Neural cell (in vitro differentiated cells): ENCODE measurements at regions not wholly inside any gene's neighbourhood (a gene's known extent, or its start where the extent isn't known, plus 50 kb on each side); places are given as distances from the start of the nearest gene placed in this dataset.
A peak's percentile ranks its signal among the peaks of the same experiment; 100 is the strongest.

Experiments
- H2AFZ ChIP-seq: fragments of 200-600, 300-800 bp; sonication (generic), shearing (Covaris generic); 2 replicates; pipeline ENCODE4 v1.6.0; 2014; ENCODE audit warnings: low read depth, mild to moderate bottlenecking, antibody characterized with exemption, low read length, moderate library complexity
- H3F3A ChIP-seq: fragments of 200-600 bp; shearing (Covaris generic); 2 replicates; pipeline ENCODE4 v1.6.1; 2016; ENCODE audit warnings: mild to moderate bottlenecking, moderate library complexity, mixed read lengths, antibody characterized with exemption, low read length; ENCODE audit not compliant: insufficient read depth, poor library complexity, severe bottlenecking
- H3K27ac ChIP-seq: fragments of 200-600, 300-800 bp; sonication (generic), shearing (Covaris generic); 2 replicates; pipeline ENCODE4 v1.5.1; 2014; ENCODE audit warnings: mild to moderate bottlenecking, low read length, moderate library complexity
- H3K27me3 ChIP-seq: fragments of 300-800, 200-600 bp; sonication (generic), shearing (Covaris generic); 2 replicates; pipeline ENCODE4 v1.6.0; 2014; ENCODE audit warnings: mild to moderate bottlenecking, low read depth, low read length, moderate library complexity; ENCODE audit not compliant: insufficient read depth
- H3K36me3 ChIP-seq: fragments of 300-800, 200-600 bp; sonication (generic), shearing (Covaris generic); 2 replicates; pipeline ENCODE4 v1.5.1; 2014; ENCODE audit warnings: mild to moderate bottlenecking, antibody characterized with exemption, low read length, moderate library complexity; ENCODE audit not compliant: insufficient read depth
- H3K4me2 ChIP-seq: fragments of 300-800, 200-600 bp; sonication (generic), shearing (Covaris generic); 2 replicates; pipeline ENCODE4 v1.6.0; 2014; ENCODE audit warnings: mild to moderate bottlenecking, low read length
- H3K4me3 ChIP-seq: fragments of 300-800, 200-600 bp; sonication (generic), shearing (Covaris generic); 2 replicates; pipeline ENCODE4 v1.5.1; 2014; ENCODE audit warnings: mild to moderate bottlenecking, low read length, moderate library complexity
- H3K79me2 ChIP-seq: fragments of 200-600 bp; shearing (Covaris generic); replicated peaks from 2 replicates; pipeline ENCODE4 v1.6.0; 2014; ENCODE audit warnings: mild to moderate bottlenecking, low read length, moderate library complexity; ENCODE audit not compliant: insufficient read depth
- H3K9ac ChIP-seq: fragments of 300-800, 200-600 bp; sonication (generic), shearing (Covaris generic); 2 replicates; pipeline ENCODE4 v1.6.1; 2016; ENCODE audit warnings: mild to moderate bottlenecking, low read length, mixed read lengths
- H3K9me2 ChIP-seq: fragments of 200-600 bp; shearing (Covaris generic); 2 replicates; pipeline ENCODE4 v1.6.1; 2016; ENCODE audit warnings: mild to moderate bottlenecking, low read length, mixed read lengths; ENCODE audit not compliant: insufficient read depth
- H3K9me3 ChIP-seq: fragments of 200-600, 300-800 bp; sonication (generic), shearing (Covaris generic); 2 replicates; pipeline ENCODE4 v1.6.1; 2016; ENCODE audit warnings: mild to moderate bottlenecking, mixed run types, low read length, moderate library complexity, mixed read lengths
- H4K20me1 ChIP-seq: fragments of 200-600 bp; shearing (Covaris generic); 2 replicates; pipeline ENCODE4 v1.6.1; 2016; ENCODE audit warnings: mild to moderate bottlenecking, mixed run types; ENCODE audit not compliant: insufficient read depth
- EP300 ChIP-seq: fragments of 450-650 bp; conservative IDR thresholded peaks from 2 replicates; pipeline ENCODE4 v1.6.1; 2014; ENCODE audit warnings: antibody characterized with exemption, mild to moderate bottlenecking, moderate library complexity; ENCODE audit not compliant: poor library complexity, severe bottlenecking
- EZH2 ChIP-seq: fragments of 200-600, 300-800 bp; shearing (Covaris generic), sonication (generic); IDR thresholded peaks from 2 replicates; pipeline ENCODE4 v1.6.1; 2014; ENCODE audit warnings: antibody characterized with exemption, low read length, borderline replicate concordance, mild to moderate bottlenecking; ENCODE audit not compliant: insufficient read depth, poor library complexity, severe bottlenecking
- MXI1 ChIP-seq: fragments of 450-650 bp; conservative IDR thresholded peaks from 2 replicates; pipeline ENCODE4 v1.6.1; 2014; ENCODE audit warnings: antibody characterized with exemption, mild to moderate bottlenecking; ENCODE audit not compliant: poor library complexity, severe bottlenecking
- POLR2AphosphoS5 ChIP-seq: IDR thresholded peaks from 2 replicates; pipeline ENCODE4 v1.6.1; 2012
- RAD21 ChIP-seq: fragments of 450-650 bp; conservative IDR thresholded peaks from 2 replicates; pipeline ENCODE4 v1.6.1; 2014; ENCODE audit warnings: antibody characterized with exemption, mild to moderate bottlenecking, moderate library complexity
- SMC3 ChIP-seq: fragments of 450-650 bp; conservative IDR thresholded peaks from 2 replicates; pipeline ENCODE4 v1.6.1; 2014; ENCODE audit warnings: antibody characterized with exemption, mild to moderate bottlenecking, moderate library complexity; ENCODE audit not compliant: poor library complexity
- TAF1 ChIP-seq: IDR thresholded peaks from 2 replicates; pipeline ENCODE4 v1.6.1; 2012; ENCODE audit warnings: low read depth
- TF ChIP-seq, protein P1 (sequence below): IDR thresholded peaks from 2 replicates; pipeline ENCODE4 v1.6.1; 2012; ENCODE audit warnings: borderline replicate concordance
- TF ChIP-seq, protein P2 (sequence below): fragments of 450-650 bp; IDR thresholded peaks from 2 replicates; pipeline ENCODE4 v1.5.1; 2014; ENCODE audit warnings: antibody characterized with exemption, mild to moderate bottlenecking, moderate library complexity; ENCODE audit not compliant: poor library complexity, severe bottlenecking

DNA sequence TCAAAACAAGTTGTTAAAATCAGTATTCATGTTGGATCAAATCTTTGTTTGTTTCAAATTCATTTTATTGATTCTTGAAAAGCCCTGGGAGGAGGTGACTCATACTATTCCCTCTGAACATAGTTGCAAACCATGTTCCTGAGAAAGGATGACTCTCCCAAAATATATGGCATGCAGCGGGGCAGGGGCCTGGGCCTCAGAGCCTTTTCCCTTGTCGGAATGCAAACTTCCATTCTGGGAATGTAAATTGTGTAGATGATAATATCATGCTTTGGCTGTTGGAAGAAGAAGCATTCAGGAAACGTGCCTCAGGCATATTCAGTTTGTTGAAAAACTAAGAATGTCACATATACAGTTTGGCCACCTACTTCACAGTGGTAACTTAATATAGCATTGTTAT is 242.0 kb downstream of the AUH start:
- H3K9me2 ChIP-seq, result no peaks in the 10 kb centered on the region

DNA sequence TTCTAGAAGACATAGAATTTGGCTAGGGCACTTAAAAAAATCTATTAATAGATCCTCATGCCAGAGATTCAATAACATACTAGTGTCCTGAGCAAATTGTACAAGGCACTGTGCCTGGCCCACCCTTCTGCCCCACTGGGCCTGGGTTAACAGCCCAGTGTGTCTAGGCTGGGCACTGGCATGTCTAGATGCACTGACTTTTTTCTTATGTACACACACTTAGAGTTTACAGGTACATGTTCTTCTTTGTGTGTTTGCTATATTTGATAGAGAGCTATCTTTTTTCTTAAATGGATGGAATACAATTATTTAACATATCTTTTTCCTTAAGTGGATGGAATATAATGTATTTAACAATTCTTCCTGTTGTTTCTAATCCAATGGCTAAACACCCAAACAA is 241.5 kb downstream of the AUH start:
- Histone ChIP-seq H4K20me1 (no peaks in the 10 kb centered on the region), H3F3A (no peaks in the 10 kb centered on the region), H3K36me3 (no peaks in the 10 kb centered on the region), H3K4me3 (peak overlapping the region; percentile 30), H2AFZ (no peak overlapping the region), H3K27me3 (no peaks in the 10 kb centered on the region), H3K4me2 (no peak overlapping the region), H3K9ac (no peak overlapping the region), H3K27ac (peak overlapping the region; percentile 50), H3K9me2 (no peaks in the 10 kb centered on the region), H3K79me2 (no peaks in the 10 kb centered on the region), H3K9me3 (no peaks in the 10 kb centered on the region)
- TF ChIP-seq SMC3, result no peak

More for the DNA sequence above, 242.0 kb downstream of the AUH start:
- no peak for TF ChIP-seq EP300
- no peak for TF ChIP-seq TAF1
- TF ChIP-seq, protein P1, sequence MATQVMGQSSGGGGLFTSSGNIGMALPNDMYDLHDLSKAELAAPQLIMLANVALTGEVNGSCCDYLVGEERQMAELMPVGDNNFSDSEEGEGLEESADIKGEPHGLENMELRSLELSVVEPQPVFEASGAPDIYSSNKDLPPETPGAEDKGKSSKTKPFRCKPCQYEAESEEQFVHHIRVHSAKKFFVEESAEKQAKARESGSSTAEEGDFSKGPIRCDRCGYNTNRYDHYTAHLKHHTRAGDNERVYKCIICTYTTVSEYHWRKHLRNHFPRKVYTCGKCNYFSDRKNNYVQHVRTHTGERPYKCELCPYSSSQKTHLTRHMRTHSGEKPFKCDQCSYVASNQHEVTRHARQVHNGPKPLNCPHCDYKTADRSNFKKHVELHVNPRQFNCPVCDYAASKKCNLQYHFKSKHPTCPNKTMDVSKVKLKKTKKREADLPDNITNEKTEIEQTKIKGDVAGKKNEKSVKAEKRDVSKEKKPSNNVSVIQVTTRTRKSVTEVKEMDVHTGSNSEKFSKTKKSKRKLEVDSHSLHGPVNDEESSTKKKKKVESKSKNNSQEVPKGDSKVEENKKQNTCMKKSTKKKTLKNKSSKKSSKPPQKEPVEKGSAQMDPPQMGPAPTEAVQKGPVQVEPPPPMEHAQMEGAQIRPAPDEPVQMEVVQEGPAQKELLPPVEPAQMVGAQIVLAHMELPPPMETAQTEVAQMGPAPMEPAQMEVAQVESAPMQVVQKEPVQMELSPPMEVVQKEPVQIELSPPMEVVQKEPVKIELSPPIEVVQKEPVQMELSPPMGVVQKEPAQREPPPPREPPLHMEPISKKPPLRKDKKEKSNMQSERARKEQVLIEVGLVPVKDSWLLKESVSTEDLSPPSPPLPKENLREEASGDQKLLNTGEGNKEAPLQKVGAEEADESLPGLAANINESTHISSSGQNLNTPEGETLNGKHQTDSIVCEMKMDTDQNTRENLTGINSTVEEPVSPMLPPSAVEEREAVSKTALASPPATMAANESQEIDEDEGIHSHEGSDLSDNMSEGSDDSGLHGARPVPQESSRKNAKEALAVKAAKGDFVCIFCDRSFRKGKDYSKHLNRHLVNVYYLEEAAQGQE, result no peak
- no peak for TF ChIP-seq EZH2
- no peak for TF ChIP-seq POLR2AphosphoS5
- TF ChIP-seq SMC3, result no peak
- TF ChIP-seq MXI1, result no peak
- no peak for TF ChIP-seq RAD21
- TF ChIP-seq, protein P2, sequence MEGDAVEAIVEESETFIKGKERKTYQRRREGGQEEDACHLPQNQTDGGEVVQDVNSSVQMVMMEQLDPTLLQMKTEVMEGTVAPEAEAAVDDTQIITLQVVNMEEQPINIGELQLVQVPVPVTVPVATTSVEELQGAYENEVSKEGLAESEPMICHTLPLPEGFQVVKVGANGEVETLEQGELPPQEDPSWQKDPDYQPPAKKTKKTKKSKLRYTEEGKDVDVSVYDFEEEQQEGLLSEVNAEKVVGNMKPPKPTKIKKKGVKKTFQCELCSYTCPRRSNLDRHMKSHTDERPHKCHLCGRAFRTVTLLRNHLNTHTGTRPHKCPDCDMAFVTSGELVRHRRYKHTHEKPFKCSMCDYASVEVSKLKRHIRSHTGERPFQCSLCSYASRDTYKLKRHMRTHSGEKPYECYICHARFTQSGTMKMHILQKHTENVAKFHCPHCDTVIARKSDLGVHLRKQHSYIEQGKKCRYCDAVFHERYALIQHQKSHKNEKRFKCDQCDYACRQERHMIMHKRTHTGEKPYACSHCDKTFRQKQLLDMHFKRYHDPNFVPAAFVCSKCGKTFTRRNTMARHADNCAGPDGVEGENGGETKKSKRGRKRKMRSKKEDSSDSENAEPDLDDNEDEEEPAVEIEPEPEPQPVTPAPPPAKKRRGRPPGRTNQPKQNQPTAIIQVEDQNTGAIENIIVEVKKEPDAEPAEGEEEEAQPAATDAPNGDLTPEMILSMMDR, result no peak
- no peak overlapping the region for H3K9ac ChIP-seq
- H3K27me3 ChIP-seq, result no peaks in the 10 kb centered on the region
- no peaks in the 10 kb centered on the region for H3K9me3 ChIP-seq
- no peak overlapping the region for H3K4me2 ChIP-seq
- H3K4me3 ChIP-seq, result peak overlapping the region; percentile 30
- H3K27ac ChIP-seq, result peak overlapping the region; percentile 50
- no peaks in the 10 kb centered on the region for H3K36me3 ChIP-seq
- H2AFZ ChIP-seq, result no peak overlapping the region
- H3K79me2 ChIP-seq, result no peaks in the 10 kb centered on the region
- no peaks in the 10 kb centered on the region for H3F3A ChIP-seq
- H4K20me1 ChIP-seq, result no peaks in the 10 kb centered on the region

DNA sequence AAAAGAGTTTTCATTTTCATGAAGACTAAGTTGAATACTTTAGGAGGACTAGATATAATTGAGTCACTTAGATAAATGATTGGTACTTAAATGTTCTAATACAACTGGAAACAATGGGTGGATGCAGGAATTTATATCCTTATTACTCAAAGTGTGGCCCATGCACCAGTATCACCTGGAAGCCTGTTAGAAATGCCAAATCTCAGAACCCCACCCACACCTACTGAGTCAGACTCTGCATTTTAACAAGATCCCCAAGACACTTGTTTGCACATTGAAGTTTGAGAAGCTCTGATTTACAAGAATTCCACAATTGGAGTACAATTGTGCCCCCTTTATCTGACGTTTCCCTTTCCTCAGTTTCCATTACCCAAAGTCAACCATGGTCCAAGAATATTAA is 239.0 kb downstream of the AUH start:
- Histone ChIP-seq H3K27me3 (no peaks in the 10 kb centered on the region), H3K79me2 (no peaks in the 10 kb centered on the region), H3F3A (no peaks in the 10 kb centered on the region), H3K9ac (no peak overlapping the region), H3K4me3 (no peak overlapping the region), H3K9me2 (no peaks in the 10 kb centered on the region), H2AFZ (no peak overlapping the region), H3K27ac (no peak overlapping the region), H3K4me2 (no peak overlapping the region), H3K9me3 (no peaks in the 10 kb centered on the region), H4K20me1 (no peaks in the 10 kb centered on the region), H3K36me3 (no peaks in the 10 kb centered on the region)
- TF ChIP-seq TAF1 (no peak), EP300 (no peak), POLR2AphosphoS5 (no peak), SMC3 (no peak), RAD21 (no peak), MXI1 (no peak), EZH2 (no peak)
- TF ChIP-seq, protein P2, result no peak
- TF ChIP-seq, protein P1, result no peak
